GM19324 (cell line): ENCODE measurements at regions not wholly inside any gene's neighbourhood (a gene's known extent, or its start where the extent isn't known, plus 50 kb on each side); places are given as distances from the start of the nearest gene placed in this dataset.
"Not testable (repeated sequence)": the region's sequence is repeated elsewhere in the genome, so short reads cannot be mapped to it uniquely, and the experiment has no call there.

Experiments
- ATAC-seq: cut with Tn5 transposase; IDR thresholded peaks from one replicate; pipeline ENCODE4 v1.9.1; 2021; ENCODE audit warnings: mild to moderate bottlenecking, moderate library complexity; ENCODE audit not compliant: unreplicated experiment, low FRiP score

DNA sequence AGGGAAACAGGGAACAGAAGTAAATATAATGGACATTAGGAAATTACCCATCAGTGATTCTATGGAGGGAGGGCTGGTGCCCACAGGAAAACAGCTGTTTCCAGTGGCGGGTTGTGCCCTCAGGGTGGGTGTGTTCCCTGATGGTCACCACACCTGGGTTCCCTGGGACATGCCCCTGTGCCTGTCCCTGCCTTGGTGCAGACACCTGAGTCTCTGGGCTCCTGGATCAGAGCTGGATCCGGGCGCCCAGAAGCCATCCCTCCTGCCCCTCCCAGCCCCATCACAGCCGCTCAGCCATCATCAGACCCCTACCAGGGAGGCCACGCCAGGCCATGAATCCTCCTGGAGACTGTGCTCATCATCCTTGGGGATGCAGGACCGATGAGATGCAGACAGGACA, 307.2 kb upstream of the SFSWAP start:
- no peak for ATAC-seq

DNA sequence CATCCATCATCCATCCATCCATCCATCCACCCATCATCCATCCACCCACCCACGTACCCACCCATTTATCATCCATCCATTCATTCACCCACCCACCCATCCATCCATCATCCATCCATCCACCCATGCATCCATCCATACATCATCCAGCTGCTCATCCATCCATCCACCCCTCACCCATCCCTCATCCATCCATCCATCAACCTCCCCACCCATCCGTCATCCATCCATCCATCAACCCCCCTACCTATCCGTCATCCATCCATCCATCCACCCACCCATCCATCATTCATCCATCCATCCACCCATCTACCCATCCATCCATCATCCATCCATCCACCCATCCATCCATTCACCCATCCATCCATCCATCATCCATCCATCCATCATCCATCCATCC, 306.2 kb upstream of the SFSWAP start:
- ATAC-seq = no peak

DNA sequence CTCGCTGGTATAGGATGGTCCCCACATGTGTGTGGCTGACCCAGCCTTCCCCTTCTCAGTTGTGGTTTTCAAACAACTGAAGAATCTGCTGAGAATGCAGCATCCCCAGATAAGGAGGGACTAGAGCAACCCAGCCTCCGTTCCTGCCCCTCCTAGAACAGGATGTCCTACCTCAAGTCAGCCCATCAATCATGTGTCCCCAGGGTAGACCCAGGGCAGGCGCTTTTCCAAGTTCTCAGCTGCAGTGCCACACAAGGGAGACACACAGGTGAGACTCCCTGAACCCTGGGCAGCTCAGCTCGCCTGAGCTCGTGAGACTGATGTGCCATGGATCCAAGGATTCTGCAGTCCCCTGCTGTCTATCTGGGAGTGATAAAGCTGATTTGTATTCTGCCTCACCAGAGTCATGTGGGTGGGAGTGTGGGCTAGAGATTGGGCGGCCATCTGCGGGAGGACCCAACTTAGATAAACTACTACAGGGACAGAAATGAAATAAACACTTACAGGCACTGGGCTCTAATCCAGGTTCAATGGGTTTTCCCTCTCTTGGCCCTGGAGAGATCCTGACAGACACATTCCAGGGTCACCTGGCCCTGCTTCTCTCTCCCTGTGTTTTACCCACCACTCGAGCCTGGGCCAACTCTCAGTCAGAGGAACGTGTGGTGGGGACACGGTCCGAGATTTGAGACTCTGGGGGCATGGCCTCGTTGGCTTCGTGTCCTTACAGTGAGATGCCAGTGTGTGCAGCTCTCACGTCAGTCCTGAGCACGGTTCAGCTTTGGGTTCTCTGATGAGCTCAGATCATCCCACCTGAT, 303.5 kb upstream of the SFSWAP start:
- ATAC-seq = no peak

DNA sequence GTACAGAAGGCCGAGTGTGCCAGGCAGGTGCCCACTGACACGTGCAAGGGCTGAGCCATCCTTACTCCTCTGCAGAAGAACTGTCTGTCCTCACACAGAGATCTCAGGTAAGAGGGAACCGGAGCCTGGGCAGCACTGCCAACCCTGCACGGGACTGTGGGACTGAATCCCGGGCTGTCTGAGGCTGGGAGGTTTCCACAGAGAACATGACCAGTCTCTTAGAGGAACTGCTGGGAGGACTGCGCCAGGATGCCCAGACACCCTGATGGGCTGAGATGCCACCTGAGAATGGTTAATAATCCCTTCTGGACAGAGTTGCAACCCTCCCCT, 302.9 kb upstream of the SFSWAP start:
- ATAC-seq = no peak

DNA sequence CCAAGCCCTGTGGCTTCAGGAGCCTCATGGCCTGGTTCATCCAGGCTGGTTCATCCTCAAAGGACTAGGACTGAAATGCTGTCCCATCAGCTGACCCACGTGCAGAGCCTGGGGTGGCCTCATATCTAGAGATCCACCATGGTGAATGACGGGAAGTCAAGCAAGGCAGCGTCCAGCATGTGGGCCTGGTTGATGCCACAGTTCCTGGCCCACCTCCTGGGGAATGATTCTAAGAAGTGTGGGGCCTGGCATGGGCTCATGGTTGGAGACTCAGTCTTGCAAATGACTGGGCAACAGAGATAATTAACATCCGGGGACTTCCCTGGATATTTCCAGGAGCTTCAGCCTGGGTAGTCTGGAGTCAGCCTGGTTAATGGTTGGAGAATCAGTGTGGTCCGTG, 302.4 kb upstream of the SFSWAP start:
- ATAC-seq = no peak

DNA sequence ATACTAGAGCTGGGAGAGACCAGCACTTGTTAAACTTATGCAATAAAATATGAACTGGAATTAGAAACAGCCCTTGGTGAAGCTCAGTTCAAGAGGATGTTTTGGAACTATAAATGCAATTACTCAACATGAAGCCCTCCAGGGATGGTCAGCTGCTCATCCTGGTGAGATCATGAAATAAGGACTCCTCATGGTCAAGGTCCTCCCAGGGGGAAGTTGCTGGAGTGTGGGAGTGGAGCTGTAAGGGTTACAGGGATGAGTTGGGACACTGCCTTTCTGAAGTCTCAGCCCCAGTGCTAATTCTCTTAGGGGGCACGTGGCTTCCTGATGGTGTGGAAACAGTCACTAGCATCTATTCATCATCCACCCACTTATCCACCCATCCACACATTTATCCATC, 301.7 kb upstream of the SFSWAP start:
- no peak for ATAC-seq

DNA sequence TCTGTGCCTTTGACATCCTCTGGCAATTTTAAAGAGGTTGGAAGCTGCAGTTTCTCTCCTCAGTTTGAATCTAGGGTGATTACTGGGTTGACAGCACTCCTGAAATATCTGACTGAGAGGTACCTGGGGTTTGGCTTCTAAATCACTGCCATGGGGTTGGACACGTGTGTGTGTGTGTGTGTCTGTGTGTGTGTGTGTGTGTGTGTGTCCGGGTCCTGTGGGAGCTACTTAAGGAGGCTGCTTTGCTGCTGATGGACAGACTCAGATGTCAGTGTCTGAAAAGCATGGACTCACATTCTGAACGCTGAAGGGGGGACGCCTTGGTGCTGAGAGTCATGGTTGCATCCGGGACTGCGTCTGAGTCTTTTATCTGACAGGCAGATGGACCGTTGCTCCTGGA, 299.1 kb upstream of the SFSWAP start:
- not testable (repeated sequence) for ATAC-seq

DNA sequence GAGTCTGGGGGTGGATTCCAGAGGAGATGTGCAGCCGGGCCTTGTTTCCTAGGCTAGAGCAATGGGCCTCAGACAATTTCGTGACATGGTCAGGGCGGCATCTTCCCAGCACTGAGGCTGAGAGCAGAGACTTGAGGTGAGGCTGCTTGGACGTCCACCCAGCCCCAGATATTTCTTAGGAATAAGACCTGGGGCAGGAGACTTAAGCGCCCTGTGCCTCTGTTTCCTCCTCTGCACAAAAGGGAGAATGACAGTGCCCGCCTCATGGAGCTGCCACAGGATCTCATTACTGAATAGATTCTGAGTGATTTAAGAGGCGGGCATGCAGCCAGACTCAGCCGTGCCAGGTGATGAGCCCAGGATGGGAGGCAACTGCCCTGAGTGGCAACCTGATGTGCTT, 297.9 kb upstream of the SFSWAP start:
- no peak for ATAC-seq

DNA sequence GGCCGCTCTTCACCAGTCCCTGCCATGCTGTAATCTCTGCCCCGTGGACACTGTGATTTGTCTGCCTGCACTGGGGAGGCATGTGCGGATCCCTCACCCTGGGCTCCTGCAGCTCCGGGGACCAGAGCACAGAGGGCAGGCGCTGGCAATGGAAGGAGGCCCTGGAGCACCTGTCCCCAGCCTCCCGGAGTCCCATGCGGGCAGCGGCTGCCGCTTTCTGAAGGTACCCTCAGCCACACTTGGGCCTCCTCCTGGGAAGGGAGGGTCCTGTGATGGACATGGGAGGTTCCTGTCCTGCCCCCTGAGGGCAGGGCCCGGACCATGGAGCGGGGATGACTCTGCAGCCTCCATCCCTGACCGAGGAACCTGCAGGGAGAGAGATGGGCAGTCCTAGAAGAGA, 297.4 kb upstream of the SFSWAP start:
- no peak for ATAC-seq

DNA sequence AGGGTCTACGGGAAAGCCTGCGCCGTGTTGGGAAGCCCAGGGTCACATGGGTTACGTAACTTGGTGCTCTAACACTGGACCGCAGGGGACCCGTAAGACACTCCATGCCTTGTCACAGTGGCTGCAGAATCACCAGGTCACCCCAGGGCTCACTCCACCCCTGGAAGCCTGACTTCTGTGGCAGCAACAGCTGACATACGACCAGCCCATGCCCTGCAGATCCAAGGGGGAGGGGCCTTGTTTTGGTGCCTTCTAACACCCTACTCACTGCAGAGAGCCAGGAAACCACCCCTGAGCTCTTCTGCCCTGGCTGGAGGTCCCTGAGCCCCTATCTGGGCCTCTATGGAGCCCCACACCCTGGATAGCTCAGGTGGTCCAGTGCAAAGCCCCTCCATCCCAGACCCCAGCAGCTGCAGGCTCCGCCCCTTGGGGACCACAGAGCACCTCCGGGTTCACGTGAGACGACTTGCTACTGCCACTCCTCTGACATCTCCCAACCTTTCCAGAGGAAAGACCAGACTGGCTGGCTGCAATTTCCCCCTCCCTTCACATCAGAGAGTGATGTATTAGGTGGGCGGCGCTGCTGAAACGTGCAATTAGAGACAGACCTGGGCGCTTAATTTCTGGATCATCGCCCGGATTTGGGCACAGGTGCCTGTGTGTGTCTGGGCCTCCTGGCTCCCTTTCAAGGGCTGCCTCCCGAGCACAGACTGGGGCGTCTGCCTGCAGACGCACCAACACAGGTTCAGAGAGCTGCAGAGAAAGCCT, 296.6 kb upstream of the SFSWAP start:
- not testable (repeated sequence) for ATAC-seq

DNA sequence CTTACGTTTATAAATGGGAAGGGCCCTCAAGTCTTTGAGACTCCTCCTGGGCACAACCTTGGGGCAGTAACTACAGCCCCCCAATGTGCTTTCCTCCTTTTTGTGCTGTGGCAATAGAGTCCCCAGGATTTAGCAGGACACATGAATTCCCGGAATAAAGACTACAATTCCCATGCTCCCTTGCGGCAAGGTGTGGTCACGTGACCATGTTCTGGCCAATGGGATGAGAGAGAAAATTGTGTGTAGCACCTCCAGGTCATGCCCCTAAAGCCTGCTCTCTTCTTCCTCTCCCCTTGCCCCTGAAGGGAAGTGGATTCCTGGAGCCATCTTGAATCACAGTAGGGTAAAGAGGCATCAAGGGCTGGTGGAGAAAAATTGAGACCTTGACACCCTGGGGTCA, 295.1 kb upstream of the SFSWAP start:
- ATAC-seq = no peak

DNA sequence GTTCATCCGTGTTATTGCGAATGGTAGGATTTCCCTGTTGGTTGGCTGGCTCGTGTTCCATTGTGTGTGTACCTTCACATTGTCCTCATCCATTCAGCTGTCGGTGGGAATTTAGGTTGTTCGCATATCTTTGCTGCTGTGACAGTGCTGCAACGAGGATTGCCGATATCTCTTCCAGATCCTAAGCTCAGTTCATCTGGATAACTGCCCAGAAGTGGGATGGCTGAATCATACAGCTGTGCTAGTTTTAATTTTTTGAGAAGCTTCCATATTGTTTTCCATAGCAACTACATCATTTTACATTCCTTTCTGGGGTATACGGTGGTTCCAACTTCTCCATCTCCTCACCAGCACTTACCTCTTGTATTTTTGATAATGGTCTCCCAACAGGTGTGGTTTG, 292.8 kb upstream of the SFSWAP start:
- no peak for ATAC-seq

DNA sequence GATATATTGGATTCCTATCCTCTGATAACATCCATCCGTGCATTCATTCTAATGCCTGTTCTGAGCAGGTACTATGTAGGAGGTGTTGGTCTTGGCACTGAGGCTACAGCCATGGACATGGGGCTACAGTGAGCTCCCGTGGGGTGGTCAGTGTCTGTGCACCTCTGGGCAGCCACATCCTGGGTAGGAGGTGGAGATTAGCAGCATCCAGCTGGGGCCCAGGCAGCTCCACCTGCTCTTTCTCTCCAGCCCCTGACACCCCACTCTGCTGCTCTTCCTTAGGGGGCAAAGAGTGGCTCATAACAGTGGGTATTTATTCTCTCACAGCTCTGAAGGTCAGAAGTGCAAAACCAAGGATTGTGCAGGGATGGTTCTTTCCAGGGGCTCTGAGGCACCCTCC, 292.0 kb upstream of the SFSWAP start:
- ATAC-seq = no peak

DNA sequence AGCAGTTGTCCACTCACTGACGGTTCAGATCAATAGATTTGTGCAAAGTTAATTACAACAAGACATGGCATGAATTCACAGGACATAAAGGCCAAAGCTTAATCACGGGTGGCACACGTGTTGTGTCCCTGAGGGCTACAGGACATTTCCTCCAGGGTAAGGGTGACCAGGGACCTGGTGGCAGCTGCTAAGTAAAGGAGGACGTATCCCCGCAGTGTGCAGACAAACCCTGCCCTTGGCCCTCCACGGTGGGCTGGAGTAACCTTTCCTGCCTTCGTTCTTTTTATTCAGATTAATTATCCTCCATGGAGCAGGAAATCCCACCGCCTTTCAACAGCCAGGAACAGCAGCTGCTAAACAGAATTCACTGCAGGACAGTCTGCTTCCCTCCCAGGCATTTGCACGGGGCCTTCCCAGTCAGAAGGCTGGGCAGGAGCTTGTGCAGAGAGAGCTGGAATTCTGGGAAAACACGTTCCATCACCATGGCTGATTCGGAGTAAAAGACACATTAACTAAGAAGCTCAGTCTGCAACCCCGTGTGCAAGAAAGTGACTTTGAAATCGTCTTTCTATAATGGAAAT, 289.9 kb upstream of the SFSWAP start:
- no peak for ATAC-seq

DNA sequence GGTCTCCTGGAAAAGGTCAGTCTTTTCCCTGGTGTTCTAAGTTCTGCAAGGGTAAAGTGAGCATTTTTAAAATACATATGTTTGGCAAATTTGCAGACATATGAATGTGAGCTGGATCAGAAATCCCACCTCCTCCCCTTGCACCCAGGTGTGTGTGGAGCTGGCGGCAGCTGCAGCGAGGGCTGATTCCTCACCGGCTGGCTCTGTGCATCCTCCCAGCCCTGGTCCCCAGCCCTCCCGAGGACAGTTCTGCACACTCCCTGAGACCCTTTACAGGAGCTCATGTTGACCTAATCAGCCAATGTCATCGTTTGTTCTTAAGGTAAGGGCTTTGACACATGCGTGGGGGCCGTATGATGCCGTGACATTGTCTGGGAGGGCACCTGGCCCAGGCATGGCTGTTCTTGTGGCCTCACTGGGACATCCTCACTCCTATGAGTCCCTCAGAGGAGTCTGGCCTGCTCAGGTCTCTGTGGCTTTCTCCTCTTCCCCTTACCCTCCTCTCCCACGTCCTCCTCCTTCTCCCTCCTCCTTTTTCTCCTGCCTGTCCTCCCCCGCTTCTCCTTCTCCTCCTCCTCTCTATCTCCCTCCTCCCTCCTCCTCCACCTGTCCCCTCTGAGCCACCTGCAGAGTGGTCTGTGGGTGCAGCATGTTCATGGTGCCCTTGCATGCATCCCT, 289.2 kb upstream of the SFSWAP start:
- ATAC-seq = no peak

DNA sequence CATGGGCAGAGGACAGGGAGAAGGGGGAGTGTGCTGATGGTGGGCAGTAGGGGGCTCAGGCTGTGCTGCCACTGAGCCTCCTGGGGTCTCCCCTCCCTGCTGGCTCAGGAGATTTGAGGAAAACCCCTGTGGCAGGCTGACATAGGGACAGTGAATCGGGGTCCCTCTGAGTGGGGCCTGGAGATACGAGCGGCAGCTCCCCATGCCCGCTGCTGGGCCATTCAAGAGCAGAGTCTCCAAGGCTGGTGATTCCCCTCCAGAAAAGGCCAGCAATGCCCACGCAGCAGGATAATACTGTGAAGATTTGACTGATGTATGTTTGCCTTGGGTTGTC, 288.7 kb upstream of the SFSWAP start:
- no peak for ATAC-seq

DNA sequence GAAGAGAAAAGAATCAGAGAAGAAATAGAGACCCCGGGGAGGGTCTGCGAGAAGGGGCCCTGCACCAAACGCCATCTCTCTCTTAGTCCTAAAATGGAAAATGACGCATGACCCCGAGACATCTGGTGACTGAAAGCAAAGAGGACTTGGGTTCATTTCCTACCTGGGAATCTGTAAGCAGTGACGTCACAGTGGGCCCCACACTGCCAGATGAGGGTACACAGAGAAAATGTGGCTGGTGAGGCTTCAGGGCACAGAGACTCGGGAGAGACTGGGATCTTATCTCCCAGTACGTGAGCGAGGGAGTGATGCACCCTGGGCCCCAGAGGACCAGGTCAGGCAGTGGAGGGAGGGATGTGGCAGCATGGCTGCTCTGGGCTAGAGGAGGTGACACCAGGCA, 288.1 kb upstream of the SFSWAP start:
- no peak for ATAC-seq

DNA sequence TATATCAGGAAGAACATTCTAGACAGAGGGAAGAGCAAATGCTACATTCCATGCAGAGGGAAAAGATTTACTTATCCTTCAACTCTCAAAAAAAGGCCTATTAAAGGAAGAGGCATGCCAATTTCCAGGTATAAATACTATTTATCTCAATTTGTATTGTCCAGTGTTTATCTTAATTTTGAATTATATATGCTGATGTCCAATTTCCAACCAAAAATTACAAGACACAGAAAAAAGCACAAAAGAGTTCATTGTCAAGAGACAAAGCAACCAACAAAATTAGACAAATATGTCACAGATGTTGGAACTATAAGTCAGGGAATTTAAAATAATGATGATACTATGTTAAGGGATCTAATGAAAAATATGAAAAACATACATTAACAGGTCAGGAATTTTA, 286.6 kb upstream of the SFSWAP start:
- no peak for ATAC-seq

DNA sequence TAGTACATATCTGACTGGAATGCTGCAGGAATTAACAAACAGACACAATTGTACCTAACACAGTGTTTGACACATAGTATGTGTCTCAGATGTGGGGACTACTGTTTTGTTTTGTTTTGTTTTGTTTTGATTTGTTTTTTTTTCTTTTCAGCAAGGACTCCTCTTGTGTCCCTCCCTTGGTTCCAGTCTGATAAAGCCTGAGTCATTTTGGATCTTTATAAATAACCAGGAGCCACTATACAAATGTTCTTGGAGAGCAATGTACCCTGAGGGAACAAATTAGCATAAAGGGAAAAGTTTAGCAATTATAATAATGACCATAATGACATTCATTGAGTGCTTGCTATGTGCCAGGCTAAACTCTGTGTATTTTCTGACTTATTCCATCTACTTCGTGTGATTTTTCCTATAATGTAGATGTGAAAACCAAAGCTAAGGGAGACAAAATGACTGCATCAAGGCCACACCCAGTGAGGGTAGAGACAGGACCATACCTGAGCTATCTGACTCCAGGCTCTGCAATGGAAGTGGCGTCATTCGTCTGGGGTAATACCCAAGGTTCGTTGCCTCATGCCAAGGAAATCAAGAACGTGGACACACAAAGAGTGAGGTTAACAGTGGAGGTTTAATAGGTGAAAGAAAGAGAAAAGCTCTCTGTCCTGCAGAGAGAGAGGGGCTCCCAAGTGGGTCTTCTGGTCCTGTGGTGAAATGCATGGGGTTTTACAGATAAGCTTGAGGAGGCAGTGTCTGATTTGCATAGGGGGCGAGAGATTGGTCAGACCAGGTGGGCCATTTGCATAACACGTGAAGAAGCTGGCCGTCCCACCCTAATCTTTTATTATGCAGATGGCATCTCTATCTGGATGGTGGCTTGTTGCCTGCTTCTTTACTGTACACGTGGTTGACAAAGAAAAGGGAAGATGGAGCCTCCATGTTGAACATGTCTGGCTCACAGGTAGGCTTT, 285.5 kb upstream of the SFSWAP start:
- no peak for ATAC-seq

DNA sequence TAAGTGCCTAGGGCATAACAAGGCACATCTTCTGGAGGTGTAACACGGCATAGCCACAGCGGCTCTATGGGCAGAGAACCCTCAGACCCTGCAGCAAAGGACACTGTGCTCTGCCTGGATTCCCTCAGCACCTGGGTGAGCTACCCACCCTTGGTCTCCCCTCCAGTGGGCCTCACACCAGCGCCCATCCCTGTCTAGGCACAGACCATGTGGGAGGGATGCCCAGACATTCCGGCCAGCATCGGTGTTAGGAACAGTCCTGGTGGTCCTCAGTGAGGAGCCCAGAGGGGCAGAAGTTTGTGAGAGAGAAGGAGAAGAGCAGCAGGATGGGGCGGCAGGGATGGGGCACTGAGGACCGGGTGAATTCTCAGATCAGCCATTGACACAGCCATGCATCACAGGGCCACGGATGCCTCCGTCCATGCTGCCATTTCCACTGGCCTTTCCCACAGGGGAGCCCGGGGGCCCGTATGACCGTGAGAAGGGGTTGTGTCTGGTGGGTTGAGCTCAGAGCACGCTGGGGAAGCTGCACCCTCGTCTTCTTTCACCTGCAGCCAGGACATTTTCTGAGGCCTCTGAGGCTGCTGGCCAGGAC, 282.7 kb upstream of the SFSWAP start:
- ATAC-seq = no peak
